ENCODE measurements at regions not wholly inside any gene's neighbourhood (a gene's known extent, or its start where the extent isn't known, plus 50 kb on each side); places are given as distances from the start of the nearest gene placed in this dataset.

DNA sequence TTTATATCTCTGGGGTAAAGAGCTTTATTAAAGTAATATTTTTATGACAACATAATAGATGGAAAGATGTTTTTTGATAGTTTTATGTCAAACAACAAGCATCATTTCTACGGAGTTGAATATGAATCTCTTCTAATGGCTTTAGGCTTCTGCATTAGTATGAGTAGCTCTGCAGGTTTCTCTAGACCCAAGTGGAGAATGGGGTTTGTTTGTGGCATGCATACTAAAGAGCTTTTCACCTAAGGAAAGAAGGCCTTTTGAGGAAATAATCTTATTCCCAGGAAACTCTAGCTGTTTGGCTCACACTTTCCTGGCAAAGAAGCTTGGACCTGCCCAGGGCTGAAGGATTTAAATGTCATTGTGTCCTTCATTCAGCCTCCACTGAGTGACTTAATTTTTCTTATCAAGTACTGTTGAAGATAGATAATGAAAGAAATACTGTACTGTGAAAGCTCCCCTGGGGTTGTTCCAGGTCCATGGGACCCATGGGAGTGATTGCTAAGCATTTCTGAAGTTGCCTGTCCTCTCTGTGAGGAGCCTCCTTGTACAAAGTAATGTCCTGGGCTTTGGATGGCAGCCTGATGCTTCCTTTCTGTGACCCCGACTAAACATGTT is 469.3 kb downstream of the LRIG3 start:
- H2AFZ ChIP-seq (ENCODE audit: low read length) = no peak overlapping the region
- H3K4me3 ChIP-seq (ENCODE audit: low read length) = no peak overlapping the region
- ChIA-PET POLR2A (ENCODE audit: unreplicated experiment) (no interaction called here), CTCF (no interaction called here)
- no peaks in the 10 kb centered on the region for H3K9me2 ChIP-seq (replicated peaks; ENCODE audit: low read length)
- H3K9me3 ChIP-seq (ENCODE audit: low read length) = no peaks in the 10 kb centered on the region
- no peaks in the 10 kb centered on the region for H3K36me3 ChIP-seq (ENCODE audit: low read depth, low read length)
- no peaks in the 10 kb centered on the region for H4K20me1 ChIP-seq (ENCODE audit: low read length)
- no TSS peak for BruUV-seq (replicated peaks)
- H3K9ac ChIP-seq (ENCODE audit: low read length) = no peak overlapping the region
- no peaks in the 10 kb centered on the region for H3K4me1 ChIP-seq (ENCODE audit: insufficient read depth, low read length)
- no peaks in the 10 kb centered on the region for H3K27me3 ChIP-seq (ENCODE audit: low read length)
- H3K27ac ChIP-seq (ENCODE audit: low read length) = no peak overlapping the region
- no peak for DNase-seq
- H3F3A ChIP-seq (ENCODE audit: low read length, unreplicated experiment) = no peaks in the 10 kb centered on the region
- ATAC-seq = no peak
- intact Hi-C loops (cut with micrococcal nuclease) = no loop called here
- no peaks in the 10 kb centered on the region for H3K79me2 ChIP-seq (ENCODE audit: low read length)
- no peak overlapping the region for H3K4me2 ChIP-seq (ENCODE audit: low read length)
- no peak for TF ChIP-seq EZH2phosphoT487 (IDR thresholded peaks at IDR 0.05; ENCODE audit: borderline replicate concordance, low read length)

DNA sequence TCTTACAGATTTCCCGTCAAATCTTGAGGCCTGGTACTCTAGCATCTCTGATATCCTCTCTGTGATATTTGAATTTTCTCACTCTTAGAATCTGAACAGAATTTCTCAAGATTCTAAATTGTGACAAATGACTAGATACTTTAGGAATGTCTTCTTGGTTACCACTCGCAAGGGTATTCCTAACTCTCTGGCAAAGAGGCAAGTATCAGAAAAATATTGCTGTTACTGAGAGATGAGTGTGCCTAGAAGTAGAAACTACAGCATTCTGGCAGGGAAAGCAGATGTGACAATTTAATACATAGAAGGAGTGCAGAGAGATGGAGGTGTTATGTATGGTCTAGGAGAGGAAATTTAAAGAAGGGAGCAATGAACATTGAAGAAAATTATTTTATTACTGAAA is 467.8 kb downstream of the LRIG3 start:
- Histone ChIP-seq H3K9me3 (ENCODE audit: low read length) (no peaks in the 10 kb centered on the region), H3K9me2 (replicated peaks; ENCODE audit: low read length) (no peaks in the 10 kb centered on the region), H3K79me2 (ENCODE audit: low read length) (no peaks in the 10 kb centered on the region), H4K20me1 (ENCODE audit: low read length) (no peaks in the 10 kb centered on the region), H3K27ac (ENCODE audit: low read length) (no peak overlapping the region), H3K9ac (ENCODE audit: low read length) (no peak overlapping the region), H3K4me1 (ENCODE audit: insufficient read depth, low read length) (no peaks in the 10 kb centered on the region), H3K4me3 (ENCODE audit: low read length) (no peak overlapping the region), H3K36me3 (ENCODE audit: low read depth, low read length) (no peaks in the 10 kb centered on the region), H2AFZ (ENCODE audit: low read length) (no peak overlapping the region), H3F3A (ENCODE audit: low read length, unreplicated experiment) (no peaks in the 10 kb centered on the region), H3K27me3 (ENCODE audit: low read length) (no peaks in the 10 kb centered on the region), H3K4me2 (ENCODE audit: low read length) (no peak overlapping the region)
- DNase-seq (no peak), ATAC-seq (no peak)
- TF ChIP-seq EZH2phosphoT487 (IDR thresholded peaks at IDR 0.05; ENCODE audit: borderline replicate concordance, low read length) (no peak), EZH2 (IDR thresholded peaks at IDR 0.05; ENCODE audit: low read length, unreplicated experiment) (no peak)
- TF ChIP-seq, protein P1, sequence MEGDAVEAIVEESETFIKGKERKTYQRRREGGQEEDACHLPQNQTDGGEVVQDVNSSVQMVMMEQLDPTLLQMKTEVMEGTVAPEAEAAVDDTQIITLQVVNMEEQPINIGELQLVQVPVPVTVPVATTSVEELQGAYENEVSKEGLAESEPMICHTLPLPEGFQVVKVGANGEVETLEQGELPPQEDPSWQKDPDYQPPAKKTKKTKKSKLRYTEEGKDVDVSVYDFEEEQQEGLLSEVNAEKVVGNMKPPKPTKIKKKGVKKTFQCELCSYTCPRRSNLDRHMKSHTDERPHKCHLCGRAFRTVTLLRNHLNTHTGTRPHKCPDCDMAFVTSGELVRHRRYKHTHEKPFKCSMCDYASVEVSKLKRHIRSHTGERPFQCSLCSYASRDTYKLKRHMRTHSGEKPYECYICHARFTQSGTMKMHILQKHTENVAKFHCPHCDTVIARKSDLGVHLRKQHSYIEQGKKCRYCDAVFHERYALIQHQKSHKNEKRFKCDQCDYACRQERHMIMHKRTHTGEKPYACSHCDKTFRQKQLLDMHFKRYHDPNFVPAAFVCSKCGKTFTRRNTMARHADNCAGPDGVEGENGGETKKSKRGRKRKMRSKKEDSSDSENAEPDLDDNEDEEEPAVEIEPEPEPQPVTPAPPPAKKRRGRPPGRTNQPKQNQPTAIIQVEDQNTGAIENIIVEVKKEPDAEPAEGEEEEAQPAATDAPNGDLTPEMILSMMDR (conservative IDR thresholded peaks at IDR 0.05; ENCODE audit: low read depth, low read length) = no peak
- ChIA-PET POLR2A (ENCODE audit: unreplicated experiment) (no interaction called here), CTCF (no interaction called here)
- BruUV-seq (replicated peaks) = no TSS peak
- intact Hi-C loops (cut with micrococcal nuclease) = no loop called here

DNA sequence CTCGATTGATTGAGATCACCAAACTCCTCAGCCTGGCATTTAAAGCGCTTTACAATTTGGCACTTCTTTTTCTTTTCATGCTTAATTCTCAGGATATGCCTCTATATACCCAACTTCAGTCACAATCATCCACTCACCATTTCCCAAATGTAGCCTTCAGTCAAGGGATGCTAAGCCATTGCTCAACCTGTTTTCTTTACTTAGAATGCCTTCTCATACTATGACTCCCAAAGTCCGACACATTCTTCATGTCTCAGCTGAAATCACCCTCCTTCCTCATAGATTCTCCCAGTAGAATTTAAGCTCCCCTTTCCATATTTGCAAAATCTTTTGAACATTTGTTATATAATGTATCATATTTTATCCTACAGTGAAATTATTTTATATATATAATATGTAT is 467.0 kb downstream of the LRIG3 start:
- Histone ChIP-seq H3K9me2 (replicated peaks; ENCODE audit: low read length) (no peaks in the 10 kb centered on the region), H3K79me2 (ENCODE audit: low read length) (no peaks in the 10 kb centered on the region), H3K4me1 (ENCODE audit: insufficient read depth, low read length) (peaks cover 7% of the 10 kb centered on the region; the same call in 1 of the 2 replicates), H3K9me3 (ENCODE audit: low read length) (no peaks in the 10 kb centered on the region), H3K9ac (ENCODE audit: low read length) (no peak overlapping the region), H2AFZ (ENCODE audit: low read length) (no peak overlapping the region), H3K4me3 (ENCODE audit: low read length) (no peak overlapping the region), H3K27ac (ENCODE audit: low read length) (no peak overlapping the region), H3K27me3 (ENCODE audit: low read length) (no peaks in the 10 kb centered on the region), H3F3A (ENCODE audit: low read length, unreplicated experiment) (no peaks in the 10 kb centered on the region), H4K20me1 (ENCODE audit: low read length) (no peaks in the 10 kb centered on the region), H3K36me3 (ENCODE audit: low read depth, low read length) (no peaks in the 10 kb centered on the region), H3K4me2 (ENCODE audit: low read length) (no peak overlapping the region)
- intact Hi-C loops (cut with micrococcal nuclease) = no loop called here
- BruUV-seq (replicated peaks) = no TSS peak
- no peak for DNase-seq
- ChIA-PET CTCF (no interaction called here), POLR2A (ENCODE audit: unreplicated experiment) (no interaction called here)
- TF ChIP-seq EZH2 (IDR thresholded peaks at IDR 0.05; ENCODE audit: low read length, unreplicated experiment) = no peak
- ATAC-seq = no peak

DNA sequence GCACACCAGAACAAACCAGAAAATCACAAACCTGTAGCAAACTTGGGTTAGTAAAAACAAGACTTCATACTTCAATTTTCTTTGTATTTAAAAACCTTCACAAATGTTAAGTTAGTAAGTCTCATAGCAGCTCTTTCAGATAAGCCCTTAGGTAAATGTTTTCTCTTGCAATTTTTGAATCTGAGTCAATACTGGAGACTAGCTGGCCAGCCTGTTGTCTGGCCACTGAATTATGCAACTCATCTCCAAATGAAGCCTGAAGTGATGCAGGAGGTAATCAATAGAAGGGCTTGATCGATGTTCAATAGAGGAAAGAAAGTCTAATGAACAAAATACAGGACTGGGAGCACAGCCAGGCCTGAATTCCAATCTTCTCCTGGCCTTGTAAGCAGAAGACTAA is 465.2 kb downstream of the LRIG3 start:
- Histone ChIP-seq H3K4me1 (ENCODE audit: insufficient read depth, low read length) (peaks cover 10% of the 10 kb centered on the region; the same call in 1 of the 2 replicates), H3K4me3 (ENCODE audit: low read length) (no peak overlapping the region), H3K9me3 (ENCODE audit: low read length) (no peaks in the 10 kb centered on the region), H3K79me2 (ENCODE audit: low read length) (no peaks in the 10 kb centered on the region), H4K20me1 (ENCODE audit: low read length) (no peaks in the 10 kb centered on the region), H3F3A (ENCODE audit: low read length, unreplicated experiment) (no peaks in the 10 kb centered on the region), H3K27me3 (ENCODE audit: low read length) (no peaks in the 10 kb centered on the region), H3K27ac (ENCODE audit: low read length) (no peak overlapping the region), H3K4me2 (ENCODE audit: low read length) (no peak overlapping the region), H3K9me2 (replicated peaks; ENCODE audit: low read length) (no peaks in the 10 kb centered on the region), H3K36me3 (ENCODE audit: low read depth, low read length) (no peaks in the 10 kb centered on the region), H2AFZ (ENCODE audit: low read length) (no peak overlapping the region), H3K9ac (ENCODE audit: low read length) (no peak overlapping the region)
- BruUV-seq (replicated peaks) = no TSS peak
- ChIA-PET POLR2A (ENCODE audit: unreplicated experiment) (interaction anchor here (0.6 kb wide), 1 partner anchor 90 kb away, joined by 4 read pairs; no protein-coding TSS in a partner anchor), CTCF (no interaction called here)
- intact Hi-C loops (cut with micrococcal nuclease) = no loop called here
- ATAC-seq = no peak
- DNase-seq = no peak
- no peak for TF ChIP-seq EZH2 (IDR thresholded peaks at IDR 0.05; ENCODE audit: low read length, unreplicated experiment)
- TF ChIP-seq EZH2phosphoT487 (IDR thresholded peaks at IDR 0.05; ENCODE audit: borderline replicate concordance, low read length) = no peak
- TF ChIP-seq, protein P1 (conservative IDR thresholded peaks at IDR 0.05; ENCODE audit: low read depth, low read length) = no peak
